Hepatocyte (in vitro differentiated cells): ENCODE measurements at regions not wholly inside any gene's neighbourhood (a gene's known extent, or its start where the extent isn't known, plus 50 kb on each side); places are given as distances from the start of the nearest gene placed in this dataset.

Source experiments
- CTCF ChIP-seq: fragments of 200-600 bp; sonication (generic); IDR thresholded peaks from 2 replicates; pipeline ENCODE4 v1.5.1; 2016; ENCODE audit warnings: antibody characterized with exemption, mild to moderate bottlenecking; ENCODE audit not compliant: poor library complexity
- EZH2 ChIP-seq: fragments of 200-600 bp; sonication (generic); IDR thresholded peaks from 2 replicates; pipeline ENCODE4 v1.6.1; 2016; ENCODE audit warnings: antibody characterized with exemption, mild to moderate bottlenecking, borderline replicate concordance

GRCh38 chr22:27122574-27122973, 465.2 kb downstream of the MIAT start:
- TF ChIP-seq CTCF (no peak), EZH2 (no peak)
